Lower leg skin (tissue), 3 donors: ENCODE measurements at regions not wholly inside any gene's neighbourhood (a gene's known extent, or its start where the extent isn't known, plus 50 kb on each side); places are given as distances from the start of the nearest gene placed in this dataset.

Source experiments
- POLR2A ChIP-seq, 2 donors: fragments of 450-650 bp; IDR thresholded peaks; one replicate each; pipeline ENCODE4 v1.6.1; 2016 to 2017; ENCODE audit warnings: antibody characterized with exemption in 2 of 2, mild to moderate bottlenecking in 1 of 2, moderate library complexity in 1 of 2
- TF ChIP-seq, protein P1 (sequence below), 3 donors: fragments of 450-650 bp; IDR thresholded peaks; one replicate each; pipeline ENCODE4 v1.5.1; 2016; ENCODE audit warnings: antibody characterized with exemption in 3 of 3, mild to moderate bottlenecking in 3 of 3, moderate library complexity in 2 of 3

DNA sequence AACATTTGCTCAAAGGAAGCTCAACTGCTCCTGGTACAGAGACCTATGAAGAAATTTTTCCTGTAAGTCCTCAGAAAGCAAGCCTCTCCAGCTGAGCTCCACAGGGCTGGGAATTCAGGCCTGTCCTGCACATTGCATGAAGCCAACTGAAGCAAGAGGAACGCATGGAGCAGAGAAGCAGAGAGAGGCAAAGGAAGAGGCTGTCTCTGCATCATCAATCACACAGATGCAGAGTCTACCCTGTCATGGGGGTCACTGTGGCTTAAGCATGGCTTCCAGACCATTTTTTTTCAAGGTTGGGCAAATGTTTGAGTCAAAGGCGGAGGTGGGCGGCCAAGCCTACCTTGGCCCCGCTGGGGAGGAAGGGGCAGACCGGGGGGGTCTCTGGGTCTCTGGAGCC, 110.3 kb upstream of the MSX1 start:
- TF ChIP-seq, protein P1, sequence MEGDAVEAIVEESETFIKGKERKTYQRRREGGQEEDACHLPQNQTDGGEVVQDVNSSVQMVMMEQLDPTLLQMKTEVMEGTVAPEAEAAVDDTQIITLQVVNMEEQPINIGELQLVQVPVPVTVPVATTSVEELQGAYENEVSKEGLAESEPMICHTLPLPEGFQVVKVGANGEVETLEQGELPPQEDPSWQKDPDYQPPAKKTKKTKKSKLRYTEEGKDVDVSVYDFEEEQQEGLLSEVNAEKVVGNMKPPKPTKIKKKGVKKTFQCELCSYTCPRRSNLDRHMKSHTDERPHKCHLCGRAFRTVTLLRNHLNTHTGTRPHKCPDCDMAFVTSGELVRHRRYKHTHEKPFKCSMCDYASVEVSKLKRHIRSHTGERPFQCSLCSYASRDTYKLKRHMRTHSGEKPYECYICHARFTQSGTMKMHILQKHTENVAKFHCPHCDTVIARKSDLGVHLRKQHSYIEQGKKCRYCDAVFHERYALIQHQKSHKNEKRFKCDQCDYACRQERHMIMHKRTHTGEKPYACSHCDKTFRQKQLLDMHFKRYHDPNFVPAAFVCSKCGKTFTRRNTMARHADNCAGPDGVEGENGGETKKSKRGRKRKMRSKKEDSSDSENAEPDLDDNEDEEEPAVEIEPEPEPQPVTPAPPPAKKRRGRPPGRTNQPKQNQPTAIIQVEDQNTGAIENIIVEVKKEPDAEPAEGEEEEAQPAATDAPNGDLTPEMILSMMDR (IDR thresholded peaks at IDR 0.05), result no peak
- TF ChIP-seq POLR2A (IDR thresholded peaks at IDR 0.05), result no peak
